ENCODE measurements at regions not wholly inside any gene's neighbourhood (a gene's known extent, or its start where the extent isn't known, plus 50 kb on each side); places are given as distances from the start of the nearest gene placed in this dataset.

DNA sequence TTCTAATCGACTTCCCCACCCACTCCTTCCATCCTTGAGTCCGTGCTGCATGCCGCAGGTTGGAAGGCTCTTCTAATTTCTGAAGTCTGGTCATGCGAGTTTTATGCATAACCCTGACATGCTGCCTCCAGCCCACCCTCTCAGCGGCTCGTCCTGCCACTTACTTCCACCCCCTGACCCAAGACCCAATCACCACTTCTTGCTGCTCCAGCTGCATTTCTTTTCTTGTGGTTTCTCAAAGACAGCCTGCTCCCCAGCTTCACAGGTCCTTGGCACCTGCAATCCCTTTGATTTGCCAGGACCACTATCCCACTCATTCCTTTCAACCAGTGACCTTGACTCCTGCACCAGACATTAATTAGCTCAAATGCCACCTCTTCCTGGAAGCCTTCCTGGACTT is 486.7 kb downstream of the VRK1 start:
- no peak for DNase-seq (ENCODE audit: low read depth)
- TF ChIP-seq, protein P1, sequence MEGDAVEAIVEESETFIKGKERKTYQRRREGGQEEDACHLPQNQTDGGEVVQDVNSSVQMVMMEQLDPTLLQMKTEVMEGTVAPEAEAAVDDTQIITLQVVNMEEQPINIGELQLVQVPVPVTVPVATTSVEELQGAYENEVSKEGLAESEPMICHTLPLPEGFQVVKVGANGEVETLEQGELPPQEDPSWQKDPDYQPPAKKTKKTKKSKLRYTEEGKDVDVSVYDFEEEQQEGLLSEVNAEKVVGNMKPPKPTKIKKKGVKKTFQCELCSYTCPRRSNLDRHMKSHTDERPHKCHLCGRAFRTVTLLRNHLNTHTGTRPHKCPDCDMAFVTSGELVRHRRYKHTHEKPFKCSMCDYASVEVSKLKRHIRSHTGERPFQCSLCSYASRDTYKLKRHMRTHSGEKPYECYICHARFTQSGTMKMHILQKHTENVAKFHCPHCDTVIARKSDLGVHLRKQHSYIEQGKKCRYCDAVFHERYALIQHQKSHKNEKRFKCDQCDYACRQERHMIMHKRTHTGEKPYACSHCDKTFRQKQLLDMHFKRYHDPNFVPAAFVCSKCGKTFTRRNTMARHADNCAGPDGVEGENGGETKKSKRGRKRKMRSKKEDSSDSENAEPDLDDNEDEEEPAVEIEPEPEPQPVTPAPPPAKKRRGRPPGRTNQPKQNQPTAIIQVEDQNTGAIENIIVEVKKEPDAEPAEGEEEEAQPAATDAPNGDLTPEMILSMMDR (IDR thresholded peaks at IDR 0.05; ENCODE audit: control insufficient read depth, insufficient read depth, low read depth, low read length, missing control alignments): no peak
- H3K4me3 ChIP-seq (ENCODE audit: control insufficient read depth, low read depth, low read length): no peak overlapping the region

DNA sequence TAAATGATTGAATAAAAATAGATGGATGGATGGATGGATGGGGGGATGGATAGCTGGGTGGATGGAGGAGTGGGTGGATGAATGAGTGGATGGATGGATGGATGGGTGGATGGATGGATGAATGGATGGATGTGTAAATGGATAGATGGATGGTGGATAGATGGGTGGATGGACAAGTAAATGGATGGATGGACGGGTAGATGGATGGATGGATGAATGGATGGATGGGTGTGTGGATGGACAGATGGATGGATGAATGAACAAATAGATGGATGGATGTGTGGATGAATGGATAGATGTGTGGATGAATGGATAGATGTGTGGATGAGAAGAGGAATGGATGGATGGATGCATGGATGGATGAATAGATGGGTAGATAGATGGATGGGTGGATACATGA is 490.8 kb downstream of the VRK1 start:
- TF ChIP-seq, protein P1 (IDR thresholded peaks at IDR 0.05; ENCODE audit: control insufficient read depth, insufficient read depth, low read depth, low read length, missing control alignments): no peak
- H3K4me3 ChIP-seq (ENCODE audit: control insufficient read depth, low read depth, low read length): no peak overlapping the region
- DNase-seq (ENCODE audit: low read depth): no peak

DNA sequence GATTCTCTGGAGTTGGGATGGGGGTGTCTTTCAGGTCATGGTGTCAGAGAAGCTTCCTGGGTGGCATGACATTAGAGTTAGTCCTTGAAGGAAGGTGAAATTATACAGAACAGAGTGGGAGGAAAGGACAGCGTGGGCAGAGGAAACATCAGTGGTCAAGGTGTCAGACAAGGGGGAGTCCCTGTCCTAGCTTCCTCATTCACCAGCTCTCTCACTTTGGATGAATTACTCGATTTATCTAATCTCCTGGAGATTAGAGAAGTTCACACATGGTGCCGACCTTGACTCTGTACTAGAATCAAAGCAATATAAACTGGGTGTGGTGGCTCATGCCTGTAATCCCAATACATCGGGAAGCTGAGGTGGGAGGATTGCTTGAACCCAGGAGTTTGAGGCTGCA is 492.9 kb downstream of the VRK1 start:
- H3K4me3 ChIP-seq (ENCODE audit: control insufficient read depth, low read depth, low read length): no peak overlapping the region
- TF ChIP-seq, protein P1 (IDR thresholded peaks at IDR 0.05; ENCODE audit: control insufficient read depth, insufficient read depth, low read depth, low read length, missing control alignments): no peak
- no peak for DNase-seq (ENCODE audit: low read depth)

DNA sequence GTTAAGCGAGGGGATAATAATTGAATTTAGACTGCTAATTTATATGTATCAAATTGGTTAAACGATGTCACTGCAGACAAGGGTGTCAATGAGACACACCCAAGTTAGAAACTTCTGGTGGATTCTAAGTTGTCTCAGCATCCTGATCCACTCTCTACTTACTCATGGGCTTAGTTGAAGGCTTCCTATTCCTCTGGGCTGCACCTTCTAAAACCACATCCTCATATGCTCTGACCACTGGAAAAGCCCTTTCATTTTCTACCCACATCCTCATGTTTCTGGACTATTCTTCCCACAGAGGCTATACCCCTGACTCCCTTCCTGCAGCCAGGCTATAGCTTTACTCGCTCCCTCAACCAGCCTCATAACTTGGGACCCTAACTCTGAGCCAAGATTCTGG is 493.8 kb downstream of the VRK1 start:
- TF ChIP-seq, protein P1 (IDR thresholded peaks at IDR 0.05; ENCODE audit: control insufficient read depth, insufficient read depth, low read depth, low read length, missing control alignments): no peak
- no peak overlapping the region for H3K4me3 ChIP-seq (ENCODE audit: control insufficient read depth, low read depth, low read length)
- DNase-seq (ENCODE audit: low read depth): no peak

DNA sequence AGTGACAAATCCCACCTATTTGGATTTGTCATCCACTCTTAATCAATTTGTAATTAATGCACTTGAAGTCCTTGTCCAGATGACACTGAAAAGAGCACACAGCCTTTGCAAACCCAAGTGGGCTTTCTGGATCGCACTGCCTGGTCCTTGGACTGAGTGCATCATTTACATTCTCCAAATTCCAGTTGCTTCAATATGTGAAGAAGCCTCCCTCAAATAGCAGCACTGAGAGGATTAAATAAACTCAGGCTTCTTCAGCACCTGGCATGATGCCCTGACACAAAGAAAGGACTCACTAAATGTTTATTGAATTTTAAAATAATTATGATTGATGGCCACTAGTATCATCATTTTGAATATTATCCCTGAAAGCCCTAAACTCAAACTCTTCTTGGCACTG is 496.5 kb downstream of the VRK1 start:
- DNase-seq (ENCODE audit: low read depth): no peak
- H3K4me3 ChIP-seq (ENCODE audit: control insufficient read depth, low read depth, low read length): no peak overlapping the region
- TF ChIP-seq, protein P1 (IDR thresholded peaks at IDR 0.05; ENCODE audit: control insufficient read depth, insufficient read depth, low read depth, low read length, missing control alignments): no peak

DNA sequence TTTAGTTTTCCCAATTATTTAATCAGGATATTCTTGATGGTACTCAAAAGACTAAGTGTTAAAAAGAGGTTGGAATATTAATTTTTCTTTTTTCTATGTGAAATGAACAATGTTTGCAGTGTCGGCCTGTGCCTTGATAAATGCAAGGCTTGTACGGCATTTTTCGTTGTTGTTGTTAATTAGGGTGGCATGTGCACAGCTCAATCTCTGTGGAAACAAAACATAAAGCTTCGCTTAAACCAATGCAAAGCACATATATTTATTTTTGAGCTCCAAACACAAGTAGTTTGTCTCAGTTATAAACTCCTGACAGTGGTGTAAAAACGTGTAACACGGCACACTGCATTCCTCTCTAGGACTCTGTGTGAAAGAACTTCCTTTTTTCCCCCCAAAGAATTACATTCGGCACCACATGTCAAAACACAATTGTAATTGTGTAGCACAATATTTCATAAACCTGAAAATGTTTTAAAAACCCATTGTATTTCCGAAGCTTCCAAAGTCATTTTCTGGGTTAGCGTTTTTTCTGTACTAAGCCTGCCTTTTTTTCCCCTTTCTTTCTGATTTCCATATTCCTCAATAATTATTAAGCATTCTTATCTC is 498.0 kb downstream of the VRK1 start:
- TF ChIP-seq, protein P1 (IDR thresholded peaks at IDR 0.05; ENCODE audit: control insufficient read depth, insufficient read depth, low read depth, low read length, missing control alignments): no peak
- no peak for DNase-seq (ENCODE audit: low read depth)
- no peak overlapping the region for H3K4me3 ChIP-seq (ENCODE audit: control insufficient read depth, low read depth, low read length)

DNA sequence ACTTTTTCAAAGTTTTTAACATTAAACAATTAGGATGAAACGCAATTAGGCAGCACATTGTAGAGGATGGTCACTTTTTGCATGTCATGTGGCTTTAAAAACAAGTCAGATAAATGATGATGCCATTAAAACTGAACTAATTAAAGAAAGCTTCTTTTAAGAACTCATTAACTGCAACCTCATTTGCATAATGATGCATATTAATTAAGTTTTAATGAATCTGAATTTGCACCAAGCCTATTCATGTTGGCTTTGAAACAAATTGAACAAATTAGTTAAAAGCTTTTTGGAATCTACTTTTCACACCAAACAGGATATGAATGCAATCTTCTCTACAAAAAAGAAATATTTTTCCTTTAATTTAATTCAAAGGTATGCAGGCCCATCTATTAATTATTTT is 499.0 kb downstream of the VRK1 start:
- DNase-seq (ENCODE audit: low read depth): no peak
- H3K4me3 ChIP-seq (ENCODE audit: control insufficient read depth, low read depth, low read length): no peak overlapping the region
- TF ChIP-seq, protein P1 (IDR thresholded peaks at IDR 0.05; ENCODE audit: control insufficient read depth, insufficient read depth, low read depth, low read length, missing control alignments): no peak

All from AG09309 (cell line).